Transverse colon (tissue), 4 donors: ENCODE measurements at regions not wholly inside any gene's neighbourhood (a gene's known extent, or its start where the extent isn't known, plus 50 kb on each side); places are given as distances from the start of the nearest gene placed in this dataset.

ENCODE experiments used
- DNase-seq: peaks from one replicate; pipeline ENCODE4 v3.0.0-alpha.2; 2019
- H3K27ac ChIP-seq, 4 donors: fragments of 200-600 bp; sonication (generic); 2 replicates each; pipeline ENCODE4 v1.5.1; 2016 to 2018; ENCODE audit warnings: inconsistent platforms in 4 of 4
- H3K27me3 ChIP-seq: fragments of 200-600 bp; sonication (generic); 2 replicates; pipeline ENCODE4 v1.5.1; 2017; ENCODE audit warnings: inconsistent platforms
- H3K36me3 ChIP-seq, 4 donors: fragments of 200-600 bp; sonication (generic); 2 replicates each; pipeline ENCODE4 v1.5.1; 2017 to 2019; ENCODE audit warnings: inconsistent platforms in 4 of 4
- H3K4me1 ChIP-seq, 4 donors: fragments of 200-600 bp; sonication (generic); 2 replicates each; pipeline ENCODE4 v1.5.1; 2017 to 2020; ENCODE audit warnings: inconsistent platforms in 4 of 4
- H3K4me3 ChIP-seq, 4 donors: fragments of 200-600 bp; sonication (generic); 1 replicate in 1 of 4; 2 replicates in 3 of 4; pipeline versions ENCODE4 v1.5.1 to v1.6.1; 2017 to 2019; ENCODE audit warnings: inconsistent platforms in 4 of 4
- H3K9me3 ChIP-seq, 2 donors: fragments of 200-600 bp; sonication (generic); 2 replicates each; pipeline ENCODE4 v1.5.1; 2017 to 2019; ENCODE audit warnings: inconsistent platforms in 2 of 2
- EP300 ChIP-seq: sonication (generic); formaldehyde crosslinking; IDR thresholded peaks from one replicate; pipeline ENCODE4 v1.6.1; 2017; ENCODE audit warnings: antibody characterized with exemption, low read depth
- POLR2A ChIP-seq: fragments of 450-650 bp; IDR thresholded peaks from one replicate; pipeline ENCODE4 v1.6.1; 2016; ENCODE audit warnings: antibody characterized with exemption, mild to moderate bottlenecking, moderate library complexity
- POLR2AphosphoS5 ChIP-seq, 3 donors: sonication (generic); formaldehyde crosslinking; IDR thresholded peaks; one replicate each; pipeline ENCODE4 v1.6.1; 2016; ENCODE audit warnings: antibody characterized with exemption in 3 of 3
- WGBS, 2 donors: methylation state at CpG; one replicate each; pipeline ENCODE4 v1.1.5; 2018; ENCODE audit warnings: low coverage in 1 of 2; 5-methylcytosine and 5-hydroxymethylcytosine counted together
- in situ Hi-C, 4 donors: fragments of 200-750 bp; cut with MboI; loops; one replicate each; pipeline versions ENCODE4 v1.15.0 to v1.15.1; 2017; ENCODE audit warnings: low sequenced_read_pairs in 3 of 4, low pct_ligation_motif_present in 1 of 4, low pct_unique_long_range_greater_than_20kb in 1 of 4
- intact Hi-C: fragments of 100-400 bp; cut with DNase I; formaldehyde crosslinking; loops from one replicate; pipeline ENCODE4 v1.15.1; 2023; ENCODE audit warnings: low total_unique reads
- TF ChIP-seq, protein P1 (sequence below), 5 experiments: fragments of 200-600 bp in 3 of 5; fragments of 450-650 bp in 2 of 5; sonication (generic) in 3 of 5; IDR thresholded peaks; 1 replicate in 2 of 5; 2 replicates in 3 of 5; pipeline ENCODE4 v1.5.1; 2016 to 2017; ENCODE audit warnings: antibody characterized with exemption in 5 of 5, inconsistent platforms in 3 of 5, mild to moderate bottlenecking in 2 of 5, moderate library complexity in 1 of 5

DNA sequence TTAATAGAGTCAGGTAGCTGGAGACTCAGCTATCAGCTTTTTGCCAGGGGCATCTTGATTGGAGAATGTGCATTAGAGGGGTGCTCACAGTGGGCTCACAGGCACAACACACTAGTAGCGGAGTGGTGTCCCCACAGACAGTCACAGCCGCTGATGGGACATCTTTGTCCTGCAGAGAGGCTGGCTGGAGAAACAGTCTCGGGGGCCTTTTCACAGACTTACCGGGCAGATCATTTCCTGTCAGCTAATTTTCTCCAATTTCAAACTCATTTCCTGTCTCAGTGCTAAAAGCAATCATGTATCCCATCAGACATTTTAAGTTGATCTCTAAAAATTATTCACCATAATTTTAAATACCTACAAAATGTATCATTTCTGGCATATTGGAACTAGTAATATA is 562.6 kb downstream of the DCDC2C start:
- DNase-seq, result no peak
- TF ChIP-seq, protein P1, sequence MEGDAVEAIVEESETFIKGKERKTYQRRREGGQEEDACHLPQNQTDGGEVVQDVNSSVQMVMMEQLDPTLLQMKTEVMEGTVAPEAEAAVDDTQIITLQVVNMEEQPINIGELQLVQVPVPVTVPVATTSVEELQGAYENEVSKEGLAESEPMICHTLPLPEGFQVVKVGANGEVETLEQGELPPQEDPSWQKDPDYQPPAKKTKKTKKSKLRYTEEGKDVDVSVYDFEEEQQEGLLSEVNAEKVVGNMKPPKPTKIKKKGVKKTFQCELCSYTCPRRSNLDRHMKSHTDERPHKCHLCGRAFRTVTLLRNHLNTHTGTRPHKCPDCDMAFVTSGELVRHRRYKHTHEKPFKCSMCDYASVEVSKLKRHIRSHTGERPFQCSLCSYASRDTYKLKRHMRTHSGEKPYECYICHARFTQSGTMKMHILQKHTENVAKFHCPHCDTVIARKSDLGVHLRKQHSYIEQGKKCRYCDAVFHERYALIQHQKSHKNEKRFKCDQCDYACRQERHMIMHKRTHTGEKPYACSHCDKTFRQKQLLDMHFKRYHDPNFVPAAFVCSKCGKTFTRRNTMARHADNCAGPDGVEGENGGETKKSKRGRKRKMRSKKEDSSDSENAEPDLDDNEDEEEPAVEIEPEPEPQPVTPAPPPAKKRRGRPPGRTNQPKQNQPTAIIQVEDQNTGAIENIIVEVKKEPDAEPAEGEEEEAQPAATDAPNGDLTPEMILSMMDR (IDR thresholded peaks at IDR 0.05), result no peak
- no peak for TF ChIP-seq POLR2A
- no peak for TF ChIP-seq POLR2AphosphoS5 (IDR thresholded peaks at IDR 0.05)
- TF ChIP-seq EP300, result no peak
- H3K27me3 ChIP-seq, result no peaks in the 10 kb centered on the region
- intact Hi-C loops, result no loop called here
- H3K4me3 ChIP-seq, result no peak overlapping the region
- WGBS, 2 donors, result 35 to 58% methylated on average over 2 to 4 of the region's 4 CpGs
- no peak overlapping the region for H3K27ac ChIP-seq
- H3K36me3 ChIP-seq, result no peaks in the 10 kb centered on the region
- in situ Hi-C loops, result no loop called here
- no peaks in the 10 kb centered on the region for H3K4me1 ChIP-seq
- H3K9me3 ChIP-seq, result no peaks in the 10 kb centered on the region

DNA sequence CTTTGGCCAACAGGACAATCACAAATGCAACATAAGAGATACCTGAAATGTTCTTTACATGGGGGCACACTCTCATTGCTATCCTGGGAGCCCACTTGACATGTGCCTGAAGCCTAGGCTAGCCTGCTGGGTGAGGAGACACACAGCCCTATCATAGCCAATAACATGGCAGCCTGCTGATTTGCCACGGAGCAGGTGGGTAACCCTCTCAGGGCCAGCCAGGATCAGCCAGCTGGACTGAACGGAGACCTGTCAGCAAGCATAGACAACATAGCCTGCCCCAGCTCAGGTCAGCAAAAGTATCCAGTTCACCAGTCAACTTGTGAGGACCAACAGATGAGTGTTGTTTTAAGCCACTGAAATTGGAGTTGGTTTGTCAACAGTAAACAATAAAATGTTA is 566.5 kb downstream of the DCDC2C start:
- H3K4me3 ChIP-seq, result no peak overlapping the region
- H3K27ac ChIP-seq, result no peak overlapping the region
- in situ Hi-C loops, result no loop called here
- DNase-seq, result no peak
- 81 to 100% methylated on average over 1 to 2 of the region's 2 CpGs for WGBS, 2 donors
- TF ChIP-seq POLR2A, result no peak
- TF ChIP-seq, protein P1 (IDR thresholded peaks at IDR 0.05), result no peak
- TF ChIP-seq POLR2AphosphoS5 (IDR thresholded peaks at IDR 0.05), result no peak
- TF ChIP-seq EP300, result no peak
- no peaks in the 10 kb centered on the region for H3K4me1 ChIP-seq
- no peaks in the 10 kb centered on the region for H3K36me3 ChIP-seq
- no peaks in the 10 kb centered on the region for H3K9me3 ChIP-seq
- intact Hi-C loops, result loop anchor here (5.0 kb wide), 1 partner anchor 438 kb away; no protein-coding TSS in a partner anchor
- H3K27me3 ChIP-seq, result no peaks in the 10 kb centered on the region

- Histone ChIP-seq H3K4me3 (no peak overlapping the region), H3K9me3 (no peaks in the 10 kb centered on the region), H3K36me3 (no peaks in the 10 kb centered on the region), H3K27ac (no peak overlapping the region), H3K4me1 (no peaks in the 10 kb centered on the region), H3K27me3 (no peaks in the 10 kb centered on the region)
- in situ Hi-C loops, result no loop called here
- 59 to 86% methylated on average over 5 to 12 of the region's 13 CpGs for WGBS, 2 donors
- DNase-seq, result no peak
- intact Hi-C loops, result loop anchor here (5.0 kb wide), 1 partner anchor 440 kb away; no protein-coding TSS in a partner anchor
- no peak for TF ChIP-seq POLR2A
- no peak for TF ChIP-seq EP300
- TF ChIP-seq POLR2AphosphoS5 (IDR thresholded peaks at IDR 0.05), result no peak
- TF ChIP-seq, protein P1 (IDR thresholded peaks at IDR 0.05), result no peak
These were observed 569.0 kb downstream of the DCDC2C start for GRCh38 chr2:4272261-4272858.

GRCh38 chr2:4278392-4278791 is 575.0 kb downstream of the DCDC2C start:
- in situ Hi-C loops, result no loop called here
- H3K27ac ChIP-seq, result no peak overlapping the region
- no peak for DNase-seq
- no peaks in the 10 kb centered on the region for H3K27me3 ChIP-seq
- H3K4me3 ChIP-seq, result no peak overlapping the region
- intact Hi-C loops, result no loop called here
- WGBS, 2 donors, result 79 to 84% methylated on average over 7 of the region's 7 CpGs
- H3K9me3 ChIP-seq, result no peaks in the 10 kb centered on the region
- TF ChIP-seq EP300, result no peak
- TF ChIP-seq, protein P1 (IDR thresholded peaks at IDR 0.05), result no peak
- no peak for TF ChIP-seq POLR2A
- TF ChIP-seq POLR2AphosphoS5 (IDR thresholded peaks at IDR 0.05), result no peak
- H3K4me1 ChIP-seq, result no peaks in the 10 kb centered on the region
- H3K36me3 ChIP-seq, result no peaks in the 10 kb centered on the region
